Stimulated activated CD8-positive, alpha-beta memory T cell treated with anti-CD3 and anti-CD28 coated beads, Interleukin-15, amount 100 ng/mL, for 4 hours (primary cell): ENCODE measurements at regions not wholly inside any gene's neighbourhood (a gene's known extent, or its start where the extent isn't known, plus 50 kb on each side); places are given as distances from the start of the nearest gene placed in this dataset.
"Not testable (repeated sequence)": the region's sequence is repeated elsewhere in the genome, so short reads cannot be mapped to it uniquely, and the experiment has no call there.

ENCODE experiments used
- DNase-seq, 2 donors: peaks; one replicate each; pipeline ENCODE4 v3.0.0-alpha.2; 2020; ENCODE audit warnings: low read depth in 2 of 2

DNA sequence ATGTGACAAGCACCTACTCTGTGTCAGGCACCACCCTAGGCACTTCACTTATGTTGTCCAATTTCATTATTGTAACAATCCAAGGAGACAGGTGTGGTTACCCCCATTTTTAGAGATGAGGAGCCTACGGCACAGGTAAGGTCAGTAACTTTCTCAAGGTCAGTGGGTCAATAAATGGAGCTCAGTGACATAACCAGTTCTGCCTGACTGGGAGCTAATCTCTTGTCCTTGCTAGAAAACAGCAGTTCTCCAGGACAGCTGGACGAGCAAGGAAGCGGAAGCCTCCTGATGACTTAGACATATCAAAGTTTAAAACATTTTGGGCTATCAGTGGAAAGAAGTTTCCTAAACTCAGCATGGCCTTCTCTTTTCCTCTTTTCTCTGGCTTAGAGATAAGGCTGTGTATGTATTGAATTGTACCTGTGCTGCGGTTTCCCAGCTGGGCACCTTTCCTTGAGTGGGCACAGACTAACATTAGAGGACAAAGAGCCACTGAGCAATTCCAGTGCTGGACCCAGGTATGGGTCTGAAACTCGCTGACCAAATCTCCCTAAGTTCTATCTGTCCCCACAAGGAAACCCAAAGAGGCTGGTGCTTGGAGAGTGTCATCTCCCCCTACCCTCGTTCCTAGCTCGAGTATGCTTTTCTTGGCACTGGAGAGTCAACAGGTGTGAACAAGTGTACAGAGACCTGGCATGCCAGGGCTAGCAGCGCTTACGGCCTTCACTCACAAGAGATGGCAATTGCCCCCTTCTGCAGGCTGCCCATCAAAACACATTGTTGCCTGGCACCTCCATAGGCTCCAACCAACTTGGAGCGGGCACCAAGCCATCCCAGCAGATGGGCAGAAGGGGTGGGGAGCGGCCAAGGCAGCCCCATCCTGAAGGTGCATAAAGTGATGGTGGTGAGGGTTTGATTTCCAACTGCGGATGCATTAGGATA lies 456.1 kb upstream of the PROX1 start:
- no peak for DNase-seq

DNA sequence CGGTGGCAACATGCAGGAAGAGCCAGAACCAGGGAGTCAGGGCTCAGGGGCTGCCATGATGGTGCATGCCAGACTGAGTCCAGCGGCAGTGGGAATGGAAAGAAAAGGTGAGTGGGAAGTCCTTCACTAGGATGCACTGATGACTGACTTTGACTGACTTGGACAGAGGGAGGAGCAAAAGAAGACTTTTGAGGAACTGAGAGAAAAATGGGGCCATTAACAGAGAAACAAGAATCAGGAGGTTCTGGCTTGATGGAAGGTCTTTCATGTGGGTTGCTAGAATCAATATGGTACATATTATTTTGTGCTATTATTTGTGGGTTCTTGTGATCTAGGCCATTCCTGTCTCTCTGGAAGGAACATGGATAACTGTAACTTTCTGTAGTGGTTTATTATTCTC lies 454.6 kb upstream of the PROX1 start:
- DNase-seq, result no peak

DNA sequence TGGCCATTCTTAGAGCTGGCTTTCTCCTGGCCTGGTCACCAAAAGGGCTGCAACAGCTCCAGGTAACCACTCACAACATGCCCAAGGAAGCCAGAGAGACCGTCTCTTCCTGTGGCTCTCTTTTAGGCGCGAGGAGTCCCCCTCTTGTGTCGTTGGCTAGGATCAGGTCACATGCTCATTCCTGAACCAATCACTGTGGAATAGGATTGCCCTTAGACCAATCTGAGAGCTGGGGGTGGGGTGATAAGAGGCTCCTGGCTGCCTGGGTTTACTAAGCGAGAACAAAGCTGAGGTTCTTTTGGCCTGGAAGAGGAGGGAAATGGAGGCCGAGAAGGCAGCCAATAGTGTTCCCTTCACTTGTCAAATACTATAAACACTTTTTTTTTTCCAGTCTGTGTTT lies 452.1 kb upstream of the PROX1 start:
- no peak for DNase-seq

DNA sequence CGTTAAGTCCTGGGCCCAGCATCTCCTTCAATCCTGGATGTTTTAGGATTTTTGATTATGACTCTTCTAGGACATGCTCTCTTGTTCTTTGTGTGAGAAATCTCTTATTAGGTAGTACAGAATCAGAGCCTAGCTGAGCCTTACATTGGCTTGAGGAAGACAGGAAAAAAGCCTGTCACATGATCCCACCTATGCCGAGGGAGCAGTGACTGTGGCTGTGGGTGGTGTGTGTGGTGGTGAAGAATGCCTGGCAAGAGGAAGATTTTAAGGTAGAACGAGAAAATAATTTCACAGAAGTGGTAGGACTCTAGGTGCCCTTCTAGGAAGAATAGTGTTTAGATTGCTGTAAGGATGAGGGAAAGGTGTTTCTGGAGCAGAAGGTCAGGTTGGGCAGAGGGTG lies 449.5 kb upstream of the PROX1 start:
- no peak for DNase-seq

DNA sequence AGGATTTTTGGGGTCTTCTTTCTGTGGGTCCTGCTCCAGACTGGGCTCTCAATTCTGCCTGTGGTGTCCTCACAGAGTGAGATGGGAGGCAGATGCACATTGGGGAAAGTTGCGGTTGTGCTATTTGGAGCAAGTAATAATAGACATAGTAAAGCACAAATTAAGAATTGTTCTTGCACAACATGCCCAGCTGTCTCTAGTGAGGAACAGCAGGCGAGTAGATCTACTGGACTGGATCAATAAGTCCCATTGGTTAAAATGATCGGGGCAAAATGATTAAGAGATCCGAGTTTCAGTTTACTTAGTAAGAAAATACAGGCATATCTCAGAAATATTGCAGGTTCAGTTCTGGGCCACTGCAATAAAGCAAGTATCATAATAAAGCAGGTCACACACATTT lies 448.3 kb upstream of the PROX1 start:
- no peak for DNase-seq

DNA sequence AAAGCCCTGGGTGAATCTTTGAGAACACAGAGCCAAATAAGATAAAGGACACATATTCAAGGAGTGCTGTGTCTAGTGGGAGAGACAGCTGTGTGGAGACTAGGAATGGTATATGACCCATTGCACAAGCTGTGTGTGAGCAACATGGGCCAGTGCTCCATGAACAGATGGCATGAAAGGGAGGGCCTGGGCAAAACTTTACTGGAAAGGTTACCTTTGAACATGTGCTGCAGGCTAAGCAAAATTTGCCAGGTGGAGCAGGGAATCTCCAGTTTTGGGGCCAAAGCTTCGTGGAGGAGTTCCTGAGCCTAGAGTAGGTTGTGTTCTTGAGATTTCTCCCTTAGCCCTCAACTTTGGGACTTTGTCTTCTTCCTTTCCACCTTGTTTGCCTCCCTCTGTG lies 446.1 kb upstream of the PROX1 start:
- DNase-seq, result no peak

DNA sequence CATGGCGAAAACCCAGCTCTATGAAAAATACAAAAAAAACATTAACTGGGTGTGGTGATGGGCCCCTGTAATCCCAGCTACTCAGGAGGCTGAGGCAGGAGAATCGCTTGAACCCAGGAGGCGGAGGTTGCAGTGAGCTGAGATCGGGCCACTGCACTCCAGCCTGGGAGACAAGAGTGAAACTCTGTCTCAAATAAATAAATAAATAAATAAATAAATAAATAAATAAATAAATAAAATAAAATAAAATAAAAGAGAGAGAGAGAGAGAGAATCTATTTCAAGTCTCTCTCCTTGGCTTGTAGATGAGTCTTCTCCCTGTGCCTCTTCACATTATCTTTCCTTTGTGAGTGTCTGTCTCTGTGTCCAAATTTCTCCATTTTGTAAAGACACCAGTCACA lies 442.6 kb upstream of the PROX1 start:
- not testable (repeated sequence) for DNase-seq

DNA sequence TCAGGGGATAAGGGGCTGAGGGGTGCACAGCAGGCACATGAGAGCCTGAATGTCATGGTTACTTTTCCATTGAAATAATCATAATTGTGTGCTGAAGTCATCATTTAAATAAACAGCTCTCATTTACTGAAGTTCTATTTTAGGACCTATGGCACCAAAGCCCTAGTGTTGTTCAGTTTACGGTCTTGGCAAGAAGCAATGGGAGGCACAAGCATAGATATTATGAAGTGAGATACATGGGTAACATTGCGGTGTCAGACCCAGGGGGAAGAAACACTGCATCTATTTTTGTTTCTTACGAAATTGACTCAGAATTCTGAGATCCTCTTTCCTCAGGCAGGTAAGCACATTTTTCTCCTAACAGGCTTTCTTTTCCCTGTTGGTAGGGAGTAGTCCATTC lies 437.8 kb upstream of the PROX1 start:
- DNase-seq, result no peak

DNA sequence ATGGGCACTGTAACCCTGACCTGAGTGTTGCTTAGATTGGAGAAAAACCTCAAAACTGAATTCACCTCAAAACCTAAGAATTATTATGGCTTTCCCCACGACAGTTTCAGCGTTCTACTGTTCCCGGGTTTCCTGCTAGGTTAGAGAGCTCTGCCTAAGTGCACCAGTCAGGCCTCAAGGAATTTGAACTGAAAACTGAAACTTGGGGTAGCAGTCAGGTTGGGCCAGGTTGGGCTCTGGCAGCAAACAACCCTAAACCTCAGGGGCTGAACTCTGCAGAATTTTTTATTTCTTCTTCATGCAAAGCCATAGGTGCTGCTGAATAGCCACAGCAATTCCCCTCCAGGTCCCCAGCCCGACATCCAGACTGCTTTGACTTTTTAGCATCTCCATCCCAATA lies 437.0 kb upstream of the PROX1 start:
- no peak for DNase-seq

DNA sequence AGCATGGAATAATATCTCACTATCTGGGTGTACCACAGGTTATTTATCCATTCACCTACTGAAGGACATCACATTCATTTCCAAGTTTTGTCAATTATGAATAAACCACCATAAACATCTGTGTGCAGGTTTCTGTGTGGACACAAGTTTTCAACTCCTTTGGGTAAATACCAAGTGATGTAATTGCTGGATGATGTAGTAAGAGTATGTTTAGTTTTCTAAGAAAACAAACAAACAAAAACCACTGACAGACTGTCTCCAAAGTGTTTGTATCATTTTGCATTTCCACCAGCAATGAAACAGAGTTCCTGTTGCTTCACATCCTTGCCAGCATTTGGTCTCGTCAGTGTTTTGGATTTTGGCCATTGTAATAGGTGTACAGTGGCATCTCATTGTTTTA lies 435.7 kb upstream of the PROX1 start:
- DNase-seq, result no peak

DNA sequence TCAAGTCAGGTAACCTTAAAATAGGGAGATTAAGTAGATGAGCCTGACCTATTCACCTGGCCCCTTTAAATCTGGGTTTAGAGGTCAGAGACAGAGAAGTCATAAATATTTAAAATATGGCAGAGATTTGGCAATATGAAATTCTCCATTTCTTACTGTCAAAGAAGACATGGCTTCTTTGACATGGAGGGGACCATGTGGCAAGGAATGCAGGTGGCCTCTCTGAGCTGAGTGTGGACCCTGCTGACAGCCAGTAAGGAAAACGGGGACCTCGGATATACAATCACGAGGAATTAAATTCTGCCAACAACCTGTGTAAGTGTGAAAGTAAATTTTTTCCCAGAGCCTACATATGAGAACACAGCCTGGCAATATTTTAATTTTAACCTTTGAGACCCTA lies 427.5 kb upstream of the PROX1 start:
- no peak for DNase-seq

DNA sequence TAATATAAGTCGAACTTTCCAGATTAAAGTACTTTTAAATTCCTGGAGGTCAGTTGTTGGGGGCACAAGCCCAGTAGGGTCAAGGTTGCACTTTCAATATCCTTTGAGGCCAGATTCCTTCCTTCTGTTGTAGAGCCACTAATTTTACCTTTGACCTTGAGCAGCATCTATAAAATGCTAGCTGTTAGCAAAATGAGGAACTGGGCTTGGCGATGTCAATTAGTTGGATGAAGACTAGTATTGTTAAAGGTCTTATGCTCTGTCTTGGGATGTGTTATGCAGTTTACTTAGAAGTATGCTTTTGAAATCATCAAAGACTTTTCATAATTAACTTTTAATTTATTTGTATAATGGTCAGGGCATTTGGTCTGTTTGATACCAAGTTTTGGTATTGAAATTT lies 425.9 kb upstream of the PROX1 start:
- DNase-seq, result no peak

DNA sequence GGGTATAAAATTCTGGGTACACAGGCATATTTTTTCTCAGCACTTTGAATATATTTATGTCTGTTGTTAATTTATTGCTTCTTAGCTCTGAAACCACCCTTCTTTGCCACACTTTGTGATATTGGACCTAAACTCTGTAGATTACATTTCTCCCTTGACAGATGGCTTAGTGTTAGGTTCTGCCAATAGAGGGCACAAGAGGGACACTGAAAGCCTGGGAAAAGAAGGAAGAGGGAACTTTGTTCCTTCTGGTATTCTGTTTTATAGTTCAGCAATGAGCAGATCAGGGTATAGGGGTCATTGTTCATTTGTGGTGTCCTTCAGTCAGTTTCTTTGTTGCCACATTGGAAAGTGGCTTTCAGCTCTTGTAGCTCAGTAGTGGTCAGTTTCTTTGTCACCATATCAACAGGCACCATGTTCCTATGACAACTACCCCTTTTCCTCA lies 423.5 kb upstream of the PROX1 start:
- no peak for DNase-seq

DNA sequence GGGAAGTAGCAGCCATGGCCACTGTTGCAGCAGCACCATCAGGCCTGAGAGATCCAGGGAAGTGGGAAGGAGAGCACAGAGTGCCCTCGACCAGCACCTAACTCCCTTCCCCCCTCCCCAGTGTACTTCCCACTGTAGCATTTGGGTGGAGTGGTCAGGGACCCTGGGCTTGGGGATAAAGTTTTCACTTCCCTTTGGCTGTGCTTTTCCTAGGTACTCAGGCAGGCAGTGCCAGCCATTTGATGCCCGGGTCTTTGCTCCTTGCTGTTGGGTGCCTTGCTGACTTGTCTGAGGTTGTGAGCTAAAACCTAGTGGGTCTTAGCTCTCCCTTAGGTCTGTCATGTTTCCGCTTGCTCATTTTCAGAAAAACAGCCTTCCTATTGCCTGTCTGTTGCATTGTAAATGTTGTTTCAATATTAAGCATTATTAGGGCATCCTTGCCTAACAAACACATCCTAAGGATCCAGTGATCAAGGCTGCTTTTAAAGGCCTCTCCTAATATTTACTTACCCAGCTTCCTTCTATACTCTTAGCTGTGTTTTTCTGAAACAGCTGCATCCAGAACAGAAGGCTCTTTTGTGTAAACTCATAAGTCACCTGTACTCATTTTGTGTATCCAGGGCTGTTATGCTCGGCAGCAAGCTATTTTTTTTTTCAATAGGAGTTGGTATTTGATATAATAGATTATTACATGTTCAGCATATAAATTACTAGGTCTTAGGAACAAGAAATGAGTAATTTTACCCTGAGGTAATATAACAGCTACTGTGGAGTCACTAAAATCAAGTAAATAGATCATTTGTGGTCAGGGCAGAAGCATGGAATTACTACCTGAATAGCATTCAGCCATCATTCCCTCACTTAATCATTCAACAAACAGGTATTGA lies 418.6 kb upstream of the PROX1 start:
- no peak for DNase-seq

DNA sequence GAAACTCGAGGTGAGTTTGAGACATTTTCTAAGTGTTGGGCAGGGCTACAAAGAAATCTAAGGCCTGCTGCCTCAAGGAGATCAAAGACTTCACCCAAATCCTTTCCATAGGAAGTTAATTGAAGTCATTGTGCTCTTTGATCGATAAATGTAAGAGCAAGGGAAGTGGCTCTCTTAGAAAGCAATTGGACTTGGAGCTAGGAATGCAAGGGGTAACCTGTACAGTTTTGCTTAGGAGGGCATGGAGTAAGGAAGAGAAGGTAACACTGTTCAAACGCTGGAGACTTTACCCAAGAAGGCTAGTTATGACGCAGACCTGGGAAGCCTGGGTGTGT lies 418.0 kb upstream of the PROX1 start:
- DNase-seq, result no peak

DNA sequence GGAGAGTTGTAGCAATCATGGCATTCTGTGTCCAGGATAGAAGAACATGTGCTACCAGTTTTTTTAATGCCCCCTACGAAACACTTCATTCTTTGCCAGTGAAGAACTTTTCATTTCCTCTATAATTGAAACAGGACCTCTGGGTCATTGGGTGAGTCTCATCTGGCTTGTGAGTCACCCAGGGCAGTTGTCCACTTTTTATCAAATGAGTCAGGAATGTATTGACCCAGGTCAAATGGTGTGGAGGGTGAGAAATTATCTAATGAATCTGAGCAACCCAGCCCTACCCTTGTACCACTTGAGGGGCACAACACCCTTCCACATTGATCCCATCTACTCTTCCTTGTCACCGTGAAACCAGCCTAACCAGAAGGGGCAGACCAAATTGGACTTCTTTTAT lies 417.3 kb upstream of the PROX1 start:
- DNase-seq, result no peak

DNA sequence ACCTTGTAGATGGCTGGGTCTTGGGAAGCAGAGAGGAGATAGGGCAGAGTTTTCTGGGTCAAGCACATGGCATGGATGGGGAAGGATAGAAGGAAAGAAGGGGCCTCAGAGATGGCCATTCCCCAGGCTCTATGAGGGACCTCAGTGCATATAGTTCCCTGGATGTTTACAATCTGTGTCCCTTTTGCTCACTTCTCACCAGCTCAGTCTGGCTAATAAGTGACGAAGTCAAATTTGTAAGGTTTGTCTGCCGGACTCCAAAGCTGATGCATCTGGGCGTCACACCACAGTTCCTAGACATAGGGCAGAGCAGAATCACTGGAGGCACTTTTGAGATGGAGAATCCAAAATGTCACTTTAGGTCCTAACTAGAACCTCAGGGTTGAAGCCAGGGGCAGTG lies 416.4 kb upstream of the PROX1 start:
- DNase-seq, result no peak

DNA sequence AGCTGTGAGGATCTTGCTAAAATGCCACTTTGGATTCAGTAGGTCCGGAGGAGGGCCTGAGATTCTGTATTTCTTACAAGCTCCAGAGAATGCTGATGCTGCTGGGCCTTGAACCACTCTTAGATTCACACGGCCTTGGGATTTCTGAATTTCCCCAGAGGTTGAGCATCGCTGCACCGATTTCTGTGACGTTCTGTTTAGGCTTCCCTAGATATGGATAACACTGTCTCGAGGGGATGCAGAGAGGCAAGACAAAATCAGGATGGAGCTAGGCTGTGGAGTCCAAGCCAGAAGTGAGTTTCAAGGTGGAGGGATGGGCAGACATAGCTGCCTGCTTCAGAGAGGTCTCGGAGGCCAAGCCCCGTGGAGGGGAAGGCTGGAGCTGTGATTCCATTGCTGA lies 415.9 kb upstream of the PROX1 start:
- DNase-seq, result no peak

DNA sequence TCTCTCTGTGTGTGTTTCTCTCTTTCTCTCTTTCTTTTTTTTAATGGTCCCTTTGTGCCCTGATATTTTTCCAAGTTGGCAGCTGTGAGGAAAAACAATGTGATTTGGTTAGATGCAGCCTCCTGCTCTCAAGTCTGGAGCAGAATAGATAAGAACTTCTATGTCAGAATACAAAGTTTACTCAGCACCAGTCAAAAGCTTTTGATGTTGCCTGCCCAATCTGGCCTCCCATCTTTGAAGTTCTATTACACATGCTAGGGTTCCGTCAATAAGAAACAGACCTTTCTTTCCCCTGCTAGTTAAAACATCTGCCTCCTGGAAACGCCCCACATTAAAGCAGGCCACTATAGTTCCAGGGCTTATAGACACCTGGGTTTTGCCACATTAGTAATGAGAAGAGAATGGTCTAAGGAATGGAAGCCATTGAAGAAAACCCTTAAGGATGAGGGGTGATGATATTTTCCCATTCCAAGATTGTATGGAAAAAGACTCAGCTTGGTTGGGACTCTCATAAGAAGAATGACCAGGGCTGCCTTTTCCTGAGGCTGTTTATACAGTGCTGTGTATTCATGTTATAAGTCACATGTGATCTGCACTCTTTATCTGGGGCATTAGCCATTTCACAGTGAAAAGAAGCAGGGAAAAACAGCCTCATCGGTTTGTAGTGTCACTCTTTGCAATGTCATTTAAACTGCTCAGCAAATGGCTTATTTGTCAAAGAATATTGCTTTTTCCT lies 414.7 kb upstream of the PROX1 start:
- no peak for DNase-seq

DNA sequence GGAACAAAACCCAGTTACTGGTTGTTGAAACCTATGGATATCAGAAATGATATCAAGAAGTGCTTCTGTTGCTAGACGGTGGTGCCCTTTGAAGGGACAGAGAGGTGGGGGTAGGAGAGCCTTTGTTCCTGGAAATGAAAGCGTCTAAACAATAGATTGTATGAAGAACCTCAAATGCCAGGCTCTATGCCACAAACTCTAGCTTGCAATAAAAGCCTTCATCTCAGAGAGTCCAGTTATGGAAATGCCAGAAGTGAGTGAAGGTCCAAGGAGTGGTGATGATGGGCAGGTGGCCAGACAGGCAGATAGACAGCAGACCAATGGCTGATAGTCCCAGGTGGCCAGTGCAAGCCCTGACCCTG lies 414.1 kb upstream of the PROX1 start:
- no peak for DNase-seq

DNA sequence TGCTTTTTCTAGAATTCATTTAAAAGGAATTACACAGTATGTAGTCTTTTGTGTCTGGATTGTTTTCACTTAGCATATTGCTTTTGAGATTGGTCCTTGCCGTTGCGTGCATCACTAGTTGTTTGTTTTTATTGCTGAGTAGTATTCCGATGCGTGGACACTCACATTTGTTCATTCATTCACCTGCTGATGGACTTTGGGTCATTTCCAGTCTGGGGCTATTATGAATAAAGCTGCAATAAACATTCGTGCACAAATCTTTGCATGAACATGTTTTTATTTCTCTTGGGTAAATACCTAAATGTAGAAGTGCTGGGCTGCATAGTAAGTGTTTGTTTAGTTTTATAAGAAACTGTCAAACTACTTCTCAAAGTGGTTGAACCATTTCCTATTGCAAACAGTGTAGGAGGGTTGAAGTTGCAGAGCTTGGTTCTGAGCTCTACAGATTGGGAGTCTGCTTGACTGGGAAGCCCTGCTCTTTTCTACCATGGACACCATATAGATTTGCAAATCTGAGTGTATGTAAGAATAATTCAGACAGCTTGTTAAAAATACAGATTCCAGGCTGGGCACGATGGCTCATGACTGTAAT lies 404.7 kb upstream of the PROX1 start:
- no peak for DNase-seq

DNA sequence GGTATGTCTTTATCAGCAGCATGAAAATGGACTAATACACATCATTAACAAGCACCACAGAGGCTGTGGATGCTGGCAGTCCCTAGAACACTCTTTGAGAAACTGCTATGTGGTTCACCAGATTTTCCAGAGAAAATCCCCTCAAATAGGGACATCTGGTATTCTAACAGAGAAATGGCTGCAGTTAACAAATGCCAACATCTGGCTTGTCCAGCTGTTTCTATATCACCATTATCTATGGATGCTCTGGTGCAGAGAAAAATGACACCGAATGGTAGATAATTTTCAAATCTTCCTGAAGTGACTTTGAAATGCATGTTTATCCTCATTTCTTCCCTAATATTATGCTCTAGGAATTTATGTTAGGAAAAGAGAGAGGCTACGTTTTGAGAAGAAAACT lies 403.5 kb upstream of the PROX1 start:
- DNase-seq, result no peak
